GM19452 (cell line): ENCODE measurements at regions not wholly inside any gene's neighbourhood (a gene's known extent, or its start where the extent isn't known, plus 50 kb on each side); places are given as distances from the start of the nearest gene placed in this dataset.

Source experiments
- ATAC-seq: cut with Tn5 transposase; IDR thresholded peaks from one replicate; pipeline ENCODE4 v1.9.1; 2021; ENCODE audit not compliant: unreplicated experiment

- no peak for ATAC-seq
These were observed 442.4 kb downstream of the CCSER2 start for GRCh38 chr10:84770824-84771223.

- ATAC-seq: peak; percentile 79
These were observed 455.0 kb downstream of the CCSER2 start for GRCh38 chr10:84783386-84783785.

GRCh38 chr10:84783909-84784308, 455.5 kb downstream of the CCSER2 start:
- ATAC-seq: no peak

GRCh38 chr10:84784749-84785148, 456.4 kb downstream of the CCSER2 start:
- no peak for ATAC-seq

- no peak for ATAC-seq
These were observed 460.6 kb downstream of the CCSER2 start for GRCh38 chr10:84789026-84789425.

- no peak for ATAC-seq
These were observed 469.9 kb downstream of the CCSER2 start for GRCh38 chr10:84798312-84798711.

GRCh38 chr10:84801156-84801555, 472.8 kb downstream of the CCSER2 start:
- ATAC-seq: no peak

- ATAC-seq: no peak
These were observed 473.5 kb downstream of the CCSER2 start for GRCh38 chr10:84801916-84802315.

GRCh38 chr10:84805149-84805548, 476.8 kb downstream of the CCSER2 start:
- ATAC-seq: no peak

- no peak for ATAC-seq
These were observed 482.7 kb downstream of the CCSER2 start for GRCh38 chr10:84811113-84811512.

GRCh38 chr10:84818961-84819360, 490.6 kb downstream of the CCSER2 start:
- ATAC-seq: no peak

GRCh38 chr10:84820120-84820519, 491.7 kb downstream of the CCSER2 start:
- no peak for ATAC-seq

GRCh38 chr10:84820596-84820995, 492.2 kb downstream of the CCSER2 start:
- ATAC-seq: no peak

- no peak for ATAC-seq
These were observed 494.7 kb downstream of the CCSER2 start for GRCh38 chr10:84822931-84823630.

GRCh38 chr10:84824525-84824924, 496.1 kb downstream of the CCSER2 start:
- ATAC-seq: no peak

- ATAC-seq: no peak
These were observed 496.9 kb downstream of the CCSER2 start for GRCh38 chr10:84825330-84825729.

GRCh38 chr10:84826704-84827103, 498.3 kb downstream of the CCSER2 start:
- no peak for ATAC-seq

- ATAC-seq: no peak
These were observed 500.7 kb downstream of the CCSER2 start for GRCh38 chr10:84829131-84829530.

GRCh38 chr10:84837041-84837812, 508.8 kb downstream of the CCSER2 start:
- ATAC-seq: no peak

- ATAC-seq: no peak
These were observed 509.5 kb downstream of the CCSER2 start for GRCh38 chr10:84837877-84838276.

- ATAC-seq: no peak
These were observed 510.5 kb downstream of the CCSER2 start for GRCh38 chr10:84838851-84839250.

GRCh38 chr10:84842593-84842992, 514.2 kb downstream of the CCSER2 start:
- ATAC-seq: no peak
